ENCODE measurements at regions not wholly inside any gene's neighbourhood (a gene's known extent, or its start where the extent isn't known, plus 50 kb on each side); places are given as distances from the start of the nearest gene placed in this dataset.
A peak's percentile ranks its signal among the peaks of the same experiment; 100 is the strongest.

DNA sequence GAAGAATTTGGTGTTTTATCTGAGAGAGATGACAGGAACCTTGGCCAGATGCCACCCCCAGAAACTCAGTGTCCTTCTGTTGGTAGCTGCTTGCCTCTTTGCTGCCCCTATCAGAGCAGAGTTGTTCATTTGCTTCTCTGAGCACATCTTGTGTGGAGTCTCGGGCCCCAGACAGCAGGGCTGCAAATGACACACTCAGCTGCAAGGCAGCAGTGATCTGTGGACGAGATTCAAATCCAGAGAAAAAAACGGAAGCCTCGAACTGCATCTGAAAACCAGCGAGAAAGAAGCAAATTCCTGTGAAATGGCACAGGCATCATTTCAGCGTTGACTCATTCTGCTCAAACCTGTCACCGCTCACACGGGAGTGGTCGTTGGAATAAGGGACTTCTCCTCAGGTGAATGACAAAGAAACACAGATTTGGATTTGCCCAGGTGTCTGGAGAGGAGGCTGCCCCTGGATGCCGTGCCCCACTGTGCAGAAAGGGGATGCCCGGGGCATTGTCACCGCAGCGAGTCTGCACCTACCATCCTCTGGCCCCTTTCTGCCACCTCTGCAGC, 144.7 kb downstream of the PFKFB3 start:
- peak overlapping the region; percentile 92 for H3K27ac Mint-ChIP-seq
- DNase-seq: peak; percentile 32 to 88 (median 54)
- POLR2A ChIA-PET: interaction anchor here (0.6 to 3.2 kb wide), 41 partner anchors 9 to 1137 kb away, joined by 3 to 74 read pairs (median 5); partner anchors contain the start of gene PFKFB3
- CTCF ChIA-PET: interaction anchor here (1.0 to 7.7 kb wide), 11 partner anchors 13 to 145 kb away, joined by 3 to 36 read pairs (median 4); partner anchors contain the start of gene PFKFB3
- H3K4me3 ChIP-seq (ENCODE audit: low read length): peak overlapping the region; percentile 30
- intact Hi-C loops (cut with DNase I, micrococcal nuclease): loop anchor here in 1 of 2 experiments (10.0 kb wide), 2 partner anchors 53 to 143 kb away; partner anchors contain the start of gene PFKFB3
- peak; percentile 53 for ATAC-seq (ENCODE audit: poor library complexity)
- H3K4me3 Mint-ChIP-seq: peak overlapping the region; percentile 72
- H3K9me3 ChIP-seq (ENCODE audit: control insufficient read depth in 1 of 2, insufficient read depth in 1 of 2, low read length in 2 of 2): no peaks in the 10 kb centered on the region
- no peaks in the 10 kb centered on the region for H3K36me3 ChIP-seq (ENCODE audit: insufficient read depth, low read length)
- H3K27me3 ChIP-seq (ENCODE audit: control insufficient read depth in 1 of 2, insufficient read depth in 2 of 2, low read length in 2 of 2): no peaks in the 10 kb centered on the region
- TF ChIP-seq, protein P1, sequence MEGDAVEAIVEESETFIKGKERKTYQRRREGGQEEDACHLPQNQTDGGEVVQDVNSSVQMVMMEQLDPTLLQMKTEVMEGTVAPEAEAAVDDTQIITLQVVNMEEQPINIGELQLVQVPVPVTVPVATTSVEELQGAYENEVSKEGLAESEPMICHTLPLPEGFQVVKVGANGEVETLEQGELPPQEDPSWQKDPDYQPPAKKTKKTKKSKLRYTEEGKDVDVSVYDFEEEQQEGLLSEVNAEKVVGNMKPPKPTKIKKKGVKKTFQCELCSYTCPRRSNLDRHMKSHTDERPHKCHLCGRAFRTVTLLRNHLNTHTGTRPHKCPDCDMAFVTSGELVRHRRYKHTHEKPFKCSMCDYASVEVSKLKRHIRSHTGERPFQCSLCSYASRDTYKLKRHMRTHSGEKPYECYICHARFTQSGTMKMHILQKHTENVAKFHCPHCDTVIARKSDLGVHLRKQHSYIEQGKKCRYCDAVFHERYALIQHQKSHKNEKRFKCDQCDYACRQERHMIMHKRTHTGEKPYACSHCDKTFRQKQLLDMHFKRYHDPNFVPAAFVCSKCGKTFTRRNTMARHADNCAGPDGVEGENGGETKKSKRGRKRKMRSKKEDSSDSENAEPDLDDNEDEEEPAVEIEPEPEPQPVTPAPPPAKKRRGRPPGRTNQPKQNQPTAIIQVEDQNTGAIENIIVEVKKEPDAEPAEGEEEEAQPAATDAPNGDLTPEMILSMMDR (IDR thresholded peaks at IDR 0.05): no peak
- H3K9me3 Mint-ChIP-seq: peaks cover 3% of the 10 kb centered on the region
- no peaks in the 10 kb centered on the region for H3K27me3 Mint-ChIP-seq
- no peaks in the 10 kb centered on the region for H3K36me3 Mint-ChIP-seq (ENCODE audit: low read depth)
- peak overlapping the region; percentile 58 to 80 for H3K27ac ChIP-seq (ENCODE audit: low read depth in 1 of 2, low read length in 2 of 2)
- peaks cover 33% of the 10 kb centered on the region for H3K4me1 ChIP-seq (ENCODE audit: insufficient read depth, low read length)
- peaks cover 63% of the 10 kb centered on the region for H3K4me1 Mint-ChIP-seq (ENCODE audit: low read depth)

DNA sequence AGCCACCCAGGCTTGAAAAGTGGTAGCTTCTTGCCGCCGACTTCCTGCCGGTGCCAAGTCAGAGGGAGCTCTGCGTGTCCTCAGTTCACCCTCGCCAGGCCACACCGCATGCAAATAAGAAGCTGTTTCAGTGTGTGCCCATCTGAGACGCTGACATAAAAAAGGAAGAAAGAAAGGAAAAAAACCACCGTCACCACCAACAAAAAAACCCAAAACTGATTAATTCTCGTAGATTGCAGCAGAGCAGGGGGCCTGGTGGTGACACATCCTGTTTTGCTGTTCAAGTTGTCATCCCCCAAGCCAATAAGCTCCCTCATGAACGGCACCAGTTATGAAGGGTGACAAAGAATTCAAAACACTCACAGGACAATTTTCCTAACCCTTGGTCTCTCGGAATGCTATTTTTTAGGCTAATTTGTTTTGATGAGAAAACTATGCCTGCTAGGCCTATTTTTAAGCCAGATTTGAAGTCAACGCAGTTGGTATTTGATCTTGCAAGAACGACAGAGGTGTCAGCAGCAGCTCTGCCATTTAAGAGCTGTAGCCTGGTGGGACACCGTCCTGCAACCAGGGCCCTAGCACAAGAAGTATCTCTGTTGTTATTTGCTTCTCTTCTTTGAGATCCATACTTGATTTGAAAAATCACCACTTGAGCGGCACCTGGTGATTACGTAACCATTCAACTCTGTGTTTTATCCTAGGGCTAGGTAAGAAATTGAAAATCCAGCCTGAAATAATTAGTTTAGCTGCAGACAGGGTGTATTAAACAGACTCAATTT, 145.6 kb downstream of the PFKFB3 start:
- ChIA-PET POLR2A (interaction anchor here (0.6 to 3.2 kb wide), 58 partner anchors 8 to 1699 kb away, joined by 3 to 74 read pairs (median 4); partner anchors contain the start of genes ANKRD16, ATP5F1C, FBH1 and GDI2), CTCF (interaction anchor here (0.6 to 7.7 kb wide), 12 partner anchors 13 to 146 kb away, joined by 3 to 36 read pairs (median 4); partner anchors contain the start of gene PFKFB3)
- Histone ChIP-seq H3K27ac (ENCODE audit: low read depth in 1 of 2, low read length in 2 of 2) (peak overlapping the region; percentile 58 to 80), H3K9me3 (ENCODE audit: control insufficient read depth in 1 of 2, insufficient read depth in 1 of 2, low read length in 2 of 2) (no peaks in the 10 kb centered on the region), H3K4me3 (ENCODE audit: low read length) (peak overlapping the region; percentile 30), H3K27me3 (ENCODE audit: control insufficient read depth in 1 of 2, insufficient read depth in 2 of 2, low read length in 2 of 2) (no peaks in the 10 kb centered on the region), H3K36me3 (ENCODE audit: insufficient read depth, low read length) (no peaks in the 10 kb centered on the region), H3K4me1 (ENCODE audit: insufficient read depth, low read length) (peaks cover 28% of the 10 kb centered on the region)
- TF ChIP-seq, protein P1 (IDR thresholded peaks at IDR 0.05): no peak
- DNase-seq (peak; percentile 67 to 96 (median 80)), ATAC-seq (ENCODE audit: poor library complexity) (peak; percentile 89)
- H3K36me3 Mint-ChIP-seq (ENCODE audit: low read depth): no peaks in the 10 kb centered on the region
- H3K4me1 Mint-ChIP-seq (ENCODE audit: low read depth): peaks cover 59% of the 10 kb centered on the region
- H3K27ac Mint-ChIP-seq: peak overlapping the region; percentile 92
- H3K9me3 Mint-ChIP-seq: peaks cover 3% of the 10 kb centered on the region
- peak overlapping the region; percentile 72 for H3K4me3 Mint-ChIP-seq
- intact Hi-C loops (cut with DNase I, micrococcal nuclease): loop anchor here (1.0 to 10.0 kb wide), 8 partner anchors 34 to 147 kb away; partner anchors contain the start of gene PFKFB3 (in 1 of the 2)
- H3K27me3 Mint-ChIP-seq: no peaks in the 10 kb centered on the region

- Mint-ChIP-seq H3K4me3 (no peak overlapping the region), H3K4me1 (ENCODE audit: low read depth) (peaks cover 50% of the 10 kb centered on the region), H3K27ac (peak overlapping the region; percentile 78), H3K9me3 (no peaks in the 10 kb centered on the region), H3K27me3 (no peaks in the 10 kb centered on the region), H3K36me3 (ENCODE audit: low read depth) (no peaks in the 10 kb centered on the region)
- DNase-seq (no peak), ATAC-seq (ENCODE audit: poor library complexity) (no peak)
- Histone ChIP-seq H3K4me3 (ENCODE audit: low read length) (no peak overlapping the region), H3K27ac (ENCODE audit: low read depth in 1 of 2, low read length in 2 of 2) (no peak overlapping the region), H3K27me3 (ENCODE audit: control insufficient read depth in 1 of 2, insufficient read depth in 2 of 2, low read length in 2 of 2) (no peaks in the 10 kb centered on the region), H3K9me3 (ENCODE audit: control insufficient read depth in 1 of 2, insufficient read depth in 1 of 2, low read length in 2 of 2) (peaks cover 0 to under 1% of the 10 kb centered on the region in 2 experiments), H3K4me1 (ENCODE audit: insufficient read depth, low read length) (peaks cover 28% of the 10 kb centered on the region), H3K36me3 (ENCODE audit: insufficient read depth, low read length) (no peaks in the 10 kb centered on the region)
- ChIA-PET POLR2A (interaction anchor here (3.2 kb wide), 1 partner anchor 18 kb away, joined by 19 read pairs; no protein-coding TSS in a partner anchor), CTCF (interaction anchor here (7.7 kb wide), 1 partner anchor 52 kb away, joined by 36 read pairs; no protein-coding TSS in a partner anchor)
- TF ChIP-seq, protein P1 (IDR thresholded peaks at IDR 0.05): no peak
- intact Hi-C loops (cut with DNase I, micrococcal nuclease): loop anchor here (2.0 to 10.0 kb wide), 3 partner anchors 55 to 145 kb away; partner anchors contain the start of gene PFKFB3 (in 1 of the 2)
These were observed 147.3 kb downstream of the PFKFB3 start for GRCh38 chr10:6349846-6350535.
